Femur (tissue), 1 donor: ENCODE measurements at regions not wholly inside any gene's neighbourhood (a gene's known extent, or its start where the extent isn't known, plus 50 kb on each side); places are given as distances from the start of the nearest gene placed in this dataset.

Experiments
- DNase-seq: peaks from one replicate; pipeline ENCODE4 v3.0.0-alpha.2; 2017

GRCh38 chr15:91523596-91523995 is 329.9 kb upstream of the SLCO3A1 start:
- DNase-seq: no peak

- DNase-seq: no peak
These were observed 329.0 kb upstream of the SLCO3A1 start for GRCh38 chr15:91524534-91524933.

GRCh38 chr15:91525751-91526150 is 327.8 kb upstream of the SLCO3A1 start:
- no peak for DNase-seq

GRCh38 chr15:91526424-91526823 is 327.1 kb upstream of the SLCO3A1 start:
- no peak for DNase-seq

GRCh38 chr15:91528801-91529200 is 324.7 kb upstream of the SLCO3A1 start:
- DNase-seq: no peak

- no peak for DNase-seq
These were observed 324.0 kb upstream of the SLCO3A1 start for GRCh38 chr15:91529534-91529933.

GRCh38 chr15:91530279-91530678 is 323.2 kb upstream of the SLCO3A1 start:
- no peak for DNase-seq

- peak; percentile 23 for DNase-seq
These were observed 322.4 kb upstream of the SLCO3A1 start for GRCh38 chr15:91530956-91531582.

- DNase-seq: no peak
These were observed 319.3 kb upstream of the SLCO3A1 start for GRCh38 chr15:91534235-91534634.

- no peak for DNase-seq
These were observed 318.5 kb upstream of the SLCO3A1 start for GRCh38 chr15:91534976-91535375.

GRCh38 chr15:91535856-91536500 is 317.5 kb upstream of the SLCO3A1 start:
- DNase-seq: no peak

- DNase-seq: no peak
These were observed 315.7 kb upstream of the SLCO3A1 start for GRCh38 chr15:91537856-91538255.

- DNase-seq: no peak
These were observed 314.7 kb upstream of the SLCO3A1 start for GRCh38 chr15:91538782-91539181.

- no peak for DNase-seq
These were observed 312.2 kb upstream of the SLCO3A1 start for GRCh38 chr15:91541286-91541685.

GRCh38 chr15:91542226-91542625 is 311.3 kb upstream of the SLCO3A1 start:
- no peak for DNase-seq

GRCh38 chr15:91547356-91547755 is 306.2 kb upstream of the SLCO3A1 start:
- DNase-seq: no peak

- no peak for DNase-seq
These were observed 305.0 kb upstream of the SLCO3A1 start for GRCh38 chr15:91548549-91548948.

- DNase-seq: no peak
These were observed 303.9 kb upstream of the SLCO3A1 start for GRCh38 chr15:91549581-91549980.

- DNase-seq: no peak
These were observed 301.0 kb upstream of the SLCO3A1 start for GRCh38 chr15:91552555-91552954.

- DNase-seq: no peak
These were observed 300.2 kb upstream of the SLCO3A1 start for GRCh38 chr15:91553196-91553854.

GRCh38 chr15:91555312-91555711 is 298.2 kb upstream of the SLCO3A1 start:
- DNase-seq: no peak

- no peak for DNase-seq
These were observed 296.6 kb upstream of the SLCO3A1 start for GRCh38 chr15:91556926-91557325.

- no peak for DNase-seq
These were observed 294.4 kb upstream of the SLCO3A1 start for GRCh38 chr15:91559066-91559465.

GRCh38 chr15:91561371-91562100 is 292.0 kb upstream of the SLCO3A1 start:
- peak; percentile 38 for DNase-seq
